Pancreas (tissue), 10 donors: ENCODE measurements at regions not wholly inside any gene's neighbourhood (a gene's known extent, or its start where the extent isn't known, plus 50 kb on each side); places are given as distances from the start of the nearest gene placed in this dataset.
"Not testable (repeated sequence)": the region's sequence is repeated elsewhere in the genome, so short reads cannot be mapped to it uniquely, and the experiment has no call there.

Source experiments
- ATAC-seq, 4 donors: fragments of 200-7000 bp; cut with Tn5 transposase; one replicate each; pipeline versions ENCODE4 v1.8.0 to v1.9.1; 2020; ENCODE audit warnings: mild to moderate bottlenecking in 4 of 4, moderate library complexity in 4 of 4
- DNase-seq, 6 donors: peaks; one replicate each; pipeline ENCODE4 v3.0.0-alpha.2; 2020
- FAIRE-seq: peaks from 2 replicates; lab custom pipeline; 2012; peaks lifted over from hg19 to GRCh38; lab: Jason Lieb, UNC
- H3K27ac ChIP-seq, 4 donors: fragments of 200-600 bp; sonication (generic); 1 replicate in 3 of 4; 2 replicates in 1 of 4; pipeline versions ENCODE4 v1.5.0 to v1.8.0; 2020
- H3K27me3 ChIP-seq, 4 donors: fragments of 200-600 bp; one replicate each; pipeline ENCODE4 v1.8.0; 2021
- H3K36me3 ChIP-seq, 3 donors: fragments of 200-600 bp; sonication (generic) in 1 of 3; one replicate each; pipeline versions ENCODE4 v1.5.0 to v1.8.0; 2020 to 2021
- H3K4me1 ChIP-seq, 3 donors: fragments of 200-600 bp; one replicate each; pipeline ENCODE4 v1.8.0; 2021
- H3K4me3 ChIP-seq, 4 donors: fragments of 200-600 bp; sonication (generic) in 2 of 4; one replicate each; pipeline versions ENCODE4 v1.5.0 to v1.8.0; 2020 to 2021
- H3K9me3 ChIP-seq, 4 donors: fragments of 200-600 bp; one replicate each; pipeline ENCODE4 v1.8.0; 2021
- CTCF ChIP-seq, 4 donors: fragments of 200-600 bp; sonication (generic) in 3 of 4; IDR thresholded peaks; one replicate each; pipeline versions ENCODE4 v1.5.0 to v1.8.0; 2021; ENCODE audit warnings: antibody characterized with exemption in 4 of 4
- WGBS, 2 donors: extraction: QIAGEN DNeasy Blood & Tissue Kit; methylation state at CpG; one replicate each; pipeline ENCODE4 v1.1.7; 2013; 5-methylcytosine and 5-hydroxymethylcytosine counted together
- intact Hi-C, 3 donors: fragments of 100-400 bp; cut with DNase I; formaldehyde crosslinking; loops; one replicate each; pipeline versions ENCODE4 v1.11.1 to v1.14.2; 2022
- donor health status: healthy with polysubstance abuse.
- donor health status: DM: no; HTN: no; CAD: no; lungs with moderate emphysema.
- donor health status: DM: no; HTN: no; CAD: no.
- donor health status: control.
- donor health status: control.
- donor health status: Bipolar disorder and iron deficiency.
- donor health status: DM: yes; HTN: yes; CAD: no.
- donor health status: DM: no; HTN: no; CAD: no.
- donor health status: DM: no; HTN: no; CAD: no.
- donor health status: DM: yes; HTN: yes; CAD: no.

- Histone ChIP-seq H3K4me3 (no peak overlapping the region), H3K36me3 (no peaks in the 10 kb centered on the region), H3K27me3 (no peaks in the 10 kb centered on the region), H3K9me3 (no peaks in the 10 kb centered on the region), H3K27ac (no peak overlapping the region), H3K4me1 (no peaks in the 10 kb centered on the region)
- WGBS, 2 donors, result 10 to 22% methylated on average over 1 of the region's 1 CpG
- intact Hi-C loops, result no loop called here
- no peak for DNase-seq
- no peak for TF ChIP-seq CTCF (IDR thresholded peaks at IDR 0.05)
- ATAC-seq, result no peak
- FAIRE-seq, result no peak
These were observed 501.6 kb upstream of the SMIM31 start for GRCh38 chr4:164252286-164252685.

- FAIRE-seq, result no peak
- WGBS, 2 donors, result 57 to 71% methylated on average over 2 of the region's 2 CpGs
- Histone ChIP-seq H3K27me3 (no peaks in the 10 kb centered on the region), H3K9me3 (no peaks in the 10 kb centered on the region), H3K36me3 (no peaks in the 10 kb centered on the region), H3K4me1 (no peaks in the 10 kb centered on the region), H3K4me3 (no peak overlapping the region), H3K27ac (no peak overlapping the region)
- intact Hi-C loops, result no loop called here
- DNase-seq, result no peak
- no peak for TF ChIP-seq CTCF (IDR thresholded peaks at IDR 0.05)
- ATAC-seq, result no peak
These were observed 492.1 kb upstream of the SMIM31 start for GRCh38 chr4:164261831-164262230.

GRCh38 chr4:164262508-164262907, 491.4 kb upstream of the SMIM31 start:
- H3K27me3 ChIP-seq, FAIRE-seq, H3K4me1 ChIP-seq, H3K4me3 ChIP-seq, H3K9me3 ChIP-seq, H3K36me3 ChIP-seq, ATAC-seq, H3K27ac ChIP-seq, intact Hi-C loops, DNase-seq: not testable (repeated sequence)
- WGBS, 2 donors, result 38 to 59% methylated on average over 1 of the region's 1 CpG

GRCh38 chr4:164277414-164277813, 476.5 kb upstream of the SMIM31 start:
- ATAC-seq, H3K27ac ChIP-seq, H3K4me1 ChIP-seq, H3K4me3 ChIP-seq, H3K36me3 ChIP-seq, FAIRE-seq, DNase-seq, H3K9me3 ChIP-seq, H3K27me3 ChIP-seq, intact Hi-C loops: not testable (repeated sequence)
- WGBS, 2 donors, result 23 to 38% methylated on average over 2 of the region's 2 CpGs

- no peak for TF ChIP-seq CTCF (IDR thresholded peaks at IDR 0.05)
- no peak for DNase-seq
- intact Hi-C loops, result no loop called here
- no peak for FAIRE-seq
- Histone ChIP-seq H3K9me3 (no peaks in the 10 kb centered on the region), H3K4me3 (no peak overlapping the region), H3K36me3 (no peaks in the 10 kb centered on the region), H3K27me3 (no peaks in the 10 kb centered on the region), H3K4me1 (no peaks in the 10 kb centered on the region), H3K27ac (no peak overlapping the region)
- WGBS, 2 donors, result 72 to 76% methylated on average over 6 of the region's 6 CpGs
- ATAC-seq, result no peak
These were observed 466.8 kb upstream of the SMIM31 start for GRCh38 chr4:164287173-164287572.

- WGBS, 2 donors, result 36 to 50% methylated on average over 5 of the region's 5 CpGs
- no peak for TF ChIP-seq CTCF (IDR thresholded peaks at IDR 0.05)
- ATAC-seq (no peak), FAIRE-seq (no peak), DNase-seq (no peak)
- intact Hi-C loops, result no loop called here
- Histone ChIP-seq H3K27ac (no peak overlapping the region), H3K4me1 (no peaks in the 10 kb centered on the region), H3K36me3 (no peaks in the 10 kb centered on the region), H3K9me3 (no peaks in the 10 kb centered on the region), H3K27me3 (no peaks in the 10 kb centered on the region), H3K4me3 (no peak overlapping the region)
These were observed 465.4 kb upstream of the SMIM31 start for GRCh38 chr4:164288578-164288977.
